OCI-LY1 (cell line): ENCODE measurements at regions not wholly inside any gene's neighbourhood (a gene's known extent, or its start where the extent isn't known, plus 50 kb on each side); places are given as distances from the start of the nearest gene placed in this dataset.

Experiments used
- H2AFZ ChIP-seq: fragments of 200-600 bp; sonication (generic), shearing (Covaris generic); 2 replicates; pipeline ENCODE4 v1.6.0; 2014; ENCODE audit warnings: antibody characterized with exemption, mild to moderate bottlenecking, low read length
- H3F3A ChIP-seq: fragments of 200-600 bp; sonication (generic), shearing (Covaris generic); 2 replicates; pipeline ENCODE4 v1.6.0; 2014; ENCODE audit warnings: mild to moderate bottlenecking, antibody characterized with exemption, low read length, moderate library complexity; ENCODE audit not compliant: insufficient read depth
- H3K27ac ChIP-seq: fragments of 200-600 bp; sonication (generic); 2 replicates; pipeline ENCODE4 v1.5.1; 2014; ENCODE audit warnings: low read length, mixed run types, mild to moderate bottlenecking, low read depth; ENCODE audit not compliant: poor library complexity, severe bottlenecking
- H3K27me3 ChIP-seq: fragments of 200-600 bp; sonication (generic); 2 replicates; pipeline ENCODE4 v1.6.0; 2014; ENCODE audit warnings: antibody characterized with exemption, mild to moderate bottlenecking, low read length, moderate library complexity; ENCODE audit not compliant: insufficient read depth
- H3K36me3 ChIP-seq: fragments of 200-600 bp; sonication (generic); 2 replicates; pipeline ENCODE4 v1.6.1; 2014; ENCODE audit warnings: mild to moderate bottlenecking, antibody characterized with exemption, low read length, moderate library complexity, mixed read lengths; ENCODE audit not compliant: insufficient read depth
- H3K4me1 ChIP-seq: fragments of 200-600 bp; sonication (generic); 2 replicates; pipeline ENCODE4 v1.5.1; 2014; ENCODE audit warnings: mild to moderate bottlenecking, low read length, moderate library complexity; ENCODE audit not compliant: insufficient read depth, severe bottlenecking
- H3K4me2 ChIP-seq: fragments of 200-600 bp; sonication (generic), shearing (Covaris generic); 2 replicates; pipeline ENCODE4 v1.6.1; 2014; ENCODE audit warnings: low read length
- H3K4me3 ChIP-seq: fragments of 200-600 bp; sonication (generic); 2 replicates; pipeline ENCODE4 v1.5.1; 2014; ENCODE audit warnings: low read length, low read depth, mild to moderate bottlenecking, mixed read lengths; ENCODE audit not compliant: poor library complexity, severe bottlenecking
- H3K79me2 ChIP-seq: fragments of 200-600 bp; shearing (Covaris generic); 2 replicates; pipeline ENCODE4 v1.6.1; 2016; ENCODE audit warnings: mixed run types, low read length, mixed read lengths; ENCODE audit not compliant: insufficient read depth
- H3K9ac ChIP-seq: fragments of 200-600 bp; sonication (generic), shearing (Covaris generic); 2 replicates; pipeline ENCODE4 v1.6.1; 2014; ENCODE audit warnings: mild to moderate bottlenecking, low read length, mixed read lengths
- H3K9me2 ChIP-seq: fragments of 200-600 bp; sonication (generic), shearing (Covaris generic); 2 replicates; pipeline ENCODE4 v1.6.1; 2014; ENCODE audit warnings: low read depth, mild to moderate bottlenecking, low read length, mixed read lengths
- H3K9me3 ChIP-seq: fragments of 200-600 bp; shearing (Covaris generic); 2 replicates; pipeline ENCODE4 v1.6.1; 2014; ENCODE audit warnings: low read length, mixed read lengths
- H4K20me1 ChIP-seq: fragments of 200-600 bp; sonication (generic), shearing (Covaris generic); 2 replicates; pipeline ENCODE4 v1.6.0; 2016; ENCODE audit warnings: mild to moderate bottlenecking, low read length; ENCODE audit not compliant: insufficient read depth
- CTCF ChIP-seq: fragments of 200-600 bp; sonication (generic), shearing (Covaris generic); IDR thresholded peaks from 2 replicates; pipeline ENCODE4 v1.5.1; 2017; ENCODE audit warnings: mild to moderate bottlenecking, antibody characterized with exemption, low read length, moderate library complexity, mixed read lengths
- EZH2 ChIP-seq: fragments of 200-600 bp; sonication (generic), shearing (Covaris generic); IDR thresholded peaks from 2 replicates; pipeline ENCODE4 v1.8.0; 2017; ENCODE audit warnings: borderline replicate concordance, mixed run types, mild to moderate bottlenecking, antibody characterized with exemption, low read length, moderate library complexity, mixed read lengths

GRCh38 chr2:217688494-217688893 is 314.3 kb downstream of the TNS1 start:
- Histone ChIP-seq H3K4me2 (no peak overlapping the region), H3K79me2 (no peaks in the 10 kb centered on the region), H3K9me3 (no peaks in the 10 kb centered on the region), H3K9ac (no peak overlapping the region), H3K4me3 (no peak overlapping the region), H3K36me3 (no peaks in the 10 kb centered on the region), H3K9me2 (no peaks in the 10 kb centered on the region), H3K27ac (no peak overlapping the region), H3K27me3 (no peaks in the 10 kb centered on the region), H2AFZ (no peak overlapping the region), H3F3A (no peaks in the 10 kb centered on the region), H4K20me1 (no peaks in the 10 kb centered on the region), H3K4me1 (no peaks in the 10 kb centered on the region)
- no peak for TF ChIP-seq CTCF
- TF ChIP-seq EZH2 = no peak

- no peaks in the 10 kb centered on the region for H3K27me3 ChIP-seq
- no peak overlapping the region for H2AFZ ChIP-seq
- H3K4me1 ChIP-seq = no peaks in the 10 kb centered on the region
- no peaks in the 10 kb centered on the region for H3F3A ChIP-seq
- H4K20me1 ChIP-seq = no peaks in the 10 kb centered on the region
- H3K9ac ChIP-seq = no peak overlapping the region
- H3K9me2 ChIP-seq = no peaks in the 10 kb centered on the region
- no peak overlapping the region for H3K27ac ChIP-seq
- no peak overlapping the region for H3K4me2 ChIP-seq
- TF ChIP-seq CTCF = no peak
- TF ChIP-seq EZH2 = no peak
- no peaks in the 10 kb centered on the region for H3K9me3 ChIP-seq
- no peak overlapping the region for H3K4me3 ChIP-seq
- no peaks in the 10 kb centered on the region for H3K36me3 ChIP-seq
- no peaks in the 10 kb centered on the region for H3K79me2 ChIP-seq
Observed at GRCh38 chr2:217687771-217688170, 315.0 kb downstream of the TNS1 start.

GRCh38 chr2:217685255-217685605 is 317.6 kb downstream of the TNS1 start:
- TF ChIP-seq CTCF (no peak), EZH2 (no peak)
- Histone ChIP-seq H3K27ac (no peak overlapping the region), H3K9me3 (no peaks in the 10 kb centered on the region), H3F3A (no peaks in the 10 kb centered on the region), H4K20me1 (no peaks in the 10 kb centered on the region), H3K4me2 (no peak overlapping the region), H2AFZ (no peak overlapping the region), H3K36me3 (no peaks in the 10 kb centered on the region), H3K79me2 (no peaks in the 10 kb centered on the region), H3K27me3 (no peaks in the 10 kb centered on the region), H3K9me2 (no peaks in the 10 kb centered on the region), H3K4me1 (no peaks in the 10 kb centered on the region), H3K4me3 (no peak overlapping the region), H3K9ac (no peak overlapping the region)
